ENCODE measurements at regions not wholly inside any gene's neighbourhood (a gene's known extent, or its start where the extent isn't known, plus 50 kb on each side); places are given as distances from the start of the nearest gene placed in this dataset.

- TF ChIP-seq CTCF (IDR thresholded peaks at IDR 0.05; ENCODE audit: poor library complexity, severe bottlenecking) (no peak), MXI1 (conservative IDR thresholded peaks at IDR 0.05; ENCODE audit: poor library complexity, severe bottlenecking) (no peak), POLR2AphosphoS5 (IDR thresholded peaks at IDR 0.05) (no peak), TAF1 (IDR thresholded peaks at IDR 0.05; ENCODE audit: low read depth) (no peak), RAD21 (conservative IDR thresholded peaks at IDR 0.05) (no peak), EZH2 (IDR thresholded peaks at IDR 0.05; ENCODE audit: borderline replicate concordance, insufficient read depth, low read length, poor library complexity, severe bottlenecking) (no peak)
Observed at GRCh38 chr13:58782736-58783135, 1151.2 kb downstream of the PCDH17 start.
